Ascending aorta (tissue), 2 donors: ENCODE measurements at regions not wholly inside any gene's neighbourhood (a gene's known extent, or its start where the extent isn't known, plus 50 kb on each side); places are given as distances from the start of the nearest gene placed in this dataset.

ENCODE experiments used
- DNase-seq, 2 donors: peaks; one replicate each; pipeline ENCODE4 v3.0.0-alpha.2; 2019; ENCODE audit warnings: low spot score in 2 of 2
- H3K27ac ChIP-seq, 2 donors: fragments of 200-600 bp; sonication (generic); one replicate each; pipeline ENCODE4 v1.5.1; 2016 to 2017; ENCODE audit warnings: mild to moderate bottlenecking in 1 of 2
- H3K27me3 ChIP-seq: fragments of 200-600 bp; sonication (generic); one replicate; pipeline ENCODE4 v1.5.1; 2017
- H3K36me3 ChIP-seq, 2 donors: fragments of 200-600 bp; sonication (generic); one replicate each; pipeline ENCODE4 v1.5.1; 2016
- H3K4me1 ChIP-seq, 2 donors: fragments of 200-600 bp; sonication (generic); one replicate each; pipeline ENCODE4 v1.5.1; 2016 to 2017; ENCODE audit warnings: mild to moderate bottlenecking in 1 of 2
- H3K4me3 ChIP-seq, 2 donors: fragments of 200-600 bp; sonication (generic); one replicate each; pipeline ENCODE4 v1.5.1; 2016 to 2017; ENCODE audit warnings: mild to moderate bottlenecking in 1 of 2
- H3K9me3 ChIP-seq, 2 donors: fragments of 200-600 bp; sonication (generic); one replicate each; pipeline ENCODE4 v1.5.1; 2016
- CTCF ChIP-seq, 3 experiments: fragments of 200-600 bp in 2 of 3; fragments of 450-650 bp in 1 of 3; sonication (generic) in 2 of 3; IDR thresholded peaks; one replicate each; pipeline ENCODE4 v1.5.1; 2016 to 2019; ENCODE audit warnings: antibody characterized with exemption in 3 of 3, mild to moderate bottlenecking in 1 of 3, moderate library complexity in 1 of 3
- intact Hi-C: fragments of 100-400 bp; cut with DNase I; formaldehyde crosslinking; loops from one replicate; pipeline ENCODE4 v1.15.1; 2023

- intact Hi-C loops = no loop called here
- DNase-seq = no peak
- H3K36me3 ChIP-seq = no peaks in the 10 kb centered on the region
- H3K27ac ChIP-seq = no peak overlapping the region
- H3K4me1 ChIP-seq = no peaks in the 10 kb centered on the region
- no peaks in the 10 kb centered on the region for H3K9me3 ChIP-seq
- no peak overlapping the region for H3K4me3 ChIP-seq
- TF ChIP-seq CTCF (IDR thresholded peaks at IDR 0.05) = no peak
- no peaks in the 10 kb centered on the region for H3K27me3 ChIP-seq
These were observed 1019.6 kb upstream of the PIK3C3 start for GRCh38 chr18:40935423-40935822.

- H3K36me3 ChIP-seq = no peaks in the 10 kb centered on the region
- H3K27me3 ChIP-seq = no peaks in the 10 kb centered on the region
- H3K4me3 ChIP-seq = no peak overlapping the region
- H3K27ac ChIP-seq = no peak overlapping the region
- intact Hi-C loops = no loop called here
- DNase-seq = no peak
- no peak for TF ChIP-seq CTCF (IDR thresholded peaks at IDR 0.05)
- no peaks in the 10 kb centered on the region for H3K4me1 ChIP-seq
- H3K9me3 ChIP-seq = no peaks in the 10 kb centered on the region
These were observed 1022.2 kb upstream of the PIK3C3 start for GRCh38 chr18:40932862-40933261.

- no peak for TF ChIP-seq CTCF (IDR thresholded peaks at IDR 0.05)
- Histone ChIP-seq H3K36me3 (no peaks in the 10 kb centered on the region), H3K9me3 (no peaks in the 10 kb centered on the region), H3K27ac (no peak overlapping the region), H3K4me3 (no peak overlapping the region), H3K4me1 (no peaks in the 10 kb centered on the region), H3K27me3 (no peaks in the 10 kb centered on the region)
- intact Hi-C loops = no loop called here
- DNase-seq = no peak
These were observed 1024.7 kb upstream of the PIK3C3 start for GRCh38 chr18:40930211-40930882.

GRCh38 chr18:40929399-40929798, 1025.6 kb upstream of the PIK3C3 start:
- no peaks in the 10 kb centered on the region for H3K4me1 ChIP-seq
- no peak for DNase-seq
- intact Hi-C loops = no loop called here
- H3K27ac ChIP-seq = no peak overlapping the region
- H3K27me3 ChIP-seq = no peaks in the 10 kb centered on the region
- no peaks in the 10 kb centered on the region for H3K36me3 ChIP-seq
- no peak for TF ChIP-seq CTCF (IDR thresholded peaks at IDR 0.05)
- no peaks in the 10 kb centered on the region for H3K9me3 ChIP-seq
- no peak overlapping the region for H3K4me3 ChIP-seq

GRCh38 chr18:40926679-40927078, 1028.4 kb upstream of the PIK3C3 start:
- no peaks in the 10 kb centered on the region for H3K36me3 ChIP-seq
- no peak overlapping the region for H3K4me3 ChIP-seq
- H3K4me1 ChIP-seq = no peaks in the 10 kb centered on the region
- DNase-seq = no peak
- no peak for TF ChIP-seq CTCF (IDR thresholded peaks at IDR 0.05)
- intact Hi-C loops = no loop called here
- no peak overlapping the region for H3K27ac ChIP-seq
- H3K9me3 ChIP-seq = no peaks in the 10 kb centered on the region
- no peaks in the 10 kb centered on the region for H3K27me3 ChIP-seq

- TF ChIP-seq CTCF (IDR thresholded peaks at IDR 0.05) = no peak
- H3K4me3 ChIP-seq = no peak overlapping the region
- no peaks in the 10 kb centered on the region for H3K27me3 ChIP-seq
- DNase-seq = no peak
- H3K9me3 ChIP-seq = no peaks in the 10 kb centered on the region
- H3K36me3 ChIP-seq = no peaks in the 10 kb centered on the region
- no peak overlapping the region for H3K27ac ChIP-seq
- intact Hi-C loops = no loop called here
- no peaks in the 10 kb centered on the region for H3K4me1 ChIP-seq
These were observed 1029.9 kb upstream of the PIK3C3 start for GRCh38 chr18:40925071-40925541.
